ENCODE measurements at regions not wholly inside any gene's neighbourhood (a gene's known extent, or its start where the extent isn't known, plus 50 kb on each side); places are given as distances from the start of the nearest gene placed in this dataset.

DNA sequence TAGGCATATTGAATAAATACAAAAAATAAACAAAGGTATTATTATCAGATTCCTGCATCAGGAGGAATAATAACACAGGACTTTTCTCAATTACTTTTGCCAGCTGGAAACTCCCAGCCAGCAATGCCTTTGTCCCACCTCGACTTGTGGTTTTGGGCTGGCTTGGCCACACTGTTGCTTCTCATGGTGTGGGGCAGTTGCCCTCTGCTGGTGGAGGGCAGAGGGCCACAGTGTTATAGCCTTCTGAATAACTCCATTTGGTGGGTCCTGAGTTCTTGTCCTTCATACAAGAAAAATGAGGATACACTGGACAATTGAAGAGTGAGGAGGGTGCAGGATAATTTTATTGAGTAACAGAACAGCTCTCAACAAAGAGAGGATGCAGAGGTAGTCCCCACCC lies 1206.0 kb upstream of the ADGRL3 start:
- no peak overlapping the region for H3K4me3 ChIP-seq (ENCODE audit: low read depth, low read length)
- no peaks in the 10 kb centered on the region for H3K27me3 ChIP-seq (ENCODE audit: control insufficient read depth, insufficient read depth, low read length)
- no peaks in the 10 kb centered on the region for H3K9me3 ChIP-seq (ENCODE audit: control insufficient read depth, insufficient read depth, low read length)
- no peaks in the 10 kb centered on the region for H3K4me1 ChIP-seq (ENCODE audit: control insufficient read depth, insufficient read depth, low read length)
- no peak overlapping the region for H3K9ac ChIP-seq (ENCODE audit: low read depth, low read length)
- H3K36me3 ChIP-seq (ENCODE audit: control insufficient read depth, insufficient read depth, low read length), result no peaks in the 10 kb centered on the region

DNA sequence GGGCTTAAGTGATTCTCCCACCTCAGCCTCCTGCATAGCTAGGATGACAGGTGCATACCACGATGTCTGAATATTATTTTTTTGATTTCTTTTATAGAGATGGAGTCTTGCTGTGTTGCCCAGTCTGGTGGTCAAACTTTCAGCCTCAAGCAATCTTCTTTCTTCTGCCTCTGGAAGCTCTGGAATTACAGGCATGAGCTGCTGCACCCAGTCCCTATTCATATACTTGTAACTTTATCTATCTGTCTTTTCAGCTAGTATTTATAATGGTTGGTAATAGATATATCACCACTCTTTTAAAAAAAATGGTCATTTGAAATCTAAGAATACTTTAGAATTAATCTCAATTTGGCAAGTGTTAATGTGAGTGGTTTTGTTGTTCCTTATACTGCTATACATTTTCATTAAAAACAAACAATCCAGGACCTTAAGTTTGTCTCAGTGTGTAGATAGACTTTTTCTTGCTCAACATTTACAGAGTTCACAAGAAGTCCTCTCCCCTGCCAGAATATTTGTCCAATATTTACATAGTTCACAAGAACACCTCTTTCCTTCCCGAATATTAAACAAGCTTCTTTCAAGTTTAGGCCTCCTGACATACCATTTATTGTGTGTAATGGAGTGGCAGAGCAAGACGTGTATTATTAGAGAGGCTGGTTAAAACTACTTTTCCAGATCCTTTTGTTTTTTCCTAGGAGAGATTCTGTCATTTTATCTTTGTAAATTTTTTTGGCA lies 1197.4 kb upstream of the ADGRL3 start:
- no peak overlapping the region for H3K9ac ChIP-seq (ENCODE audit: low read depth, low read length)
- H3K27me3 ChIP-seq (ENCODE audit: control insufficient read depth, insufficient read depth, low read length), result no peaks in the 10 kb centered on the region
- H3K9me3 ChIP-seq (ENCODE audit: control insufficient read depth, insufficient read depth, low read length), result no peaks in the 10 kb centered on the region
- H3K4me3 ChIP-seq (ENCODE audit: low read depth, low read length), result no peak overlapping the region
- no peaks in the 10 kb centered on the region for H3K4me1 ChIP-seq (ENCODE audit: control insufficient read depth, insufficient read depth, low read length)
- no peaks in the 10 kb centered on the region for H3K36me3 ChIP-seq (ENCODE audit: control insufficient read depth, insufficient read depth, low read length)

DNA sequence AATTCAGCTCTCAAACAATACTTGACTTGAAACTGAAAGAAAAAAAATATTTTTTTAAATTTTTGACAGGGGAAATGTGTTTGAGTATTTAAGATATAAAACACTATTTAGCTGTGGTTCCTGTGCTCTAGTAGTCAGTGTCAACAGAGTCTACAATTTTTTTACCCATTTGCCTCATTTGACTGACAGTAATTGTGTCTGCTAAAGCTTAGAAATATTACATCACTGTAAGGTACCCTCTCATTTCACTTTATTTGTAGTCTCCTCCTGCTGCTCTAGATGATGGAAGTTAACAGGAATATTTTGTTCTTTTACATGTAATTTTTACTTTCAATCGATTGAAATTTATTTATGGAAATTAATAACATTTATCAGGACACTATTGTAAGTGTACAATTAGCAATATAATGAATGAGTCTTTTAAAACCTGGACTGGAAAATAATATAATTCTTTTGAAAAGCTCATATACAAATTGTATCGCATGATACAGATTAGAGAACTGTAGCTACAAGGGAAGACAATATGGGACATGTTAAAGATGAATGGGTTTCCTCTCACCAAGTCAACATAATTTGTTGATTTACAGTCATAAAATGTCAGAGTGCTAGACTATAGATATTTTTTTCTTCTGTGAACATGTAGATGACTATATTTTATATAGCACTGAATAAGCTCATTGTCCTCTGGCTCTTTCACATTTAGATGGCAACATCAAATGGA lies 1186.5 kb upstream of the ADGRL3 start:
- Histone ChIP-seq H3K9ac (ENCODE audit: low read depth, low read length) (no peak overlapping the region), H3K27me3 (ENCODE audit: control insufficient read depth, insufficient read depth, low read length) (no peaks in the 10 kb centered on the region), H3K4me3 (ENCODE audit: low read depth, low read length) (no peak overlapping the region), H3K9me3 (ENCODE audit: control insufficient read depth, insufficient read depth, low read length) (no peaks in the 10 kb centered on the region), H3K4me1 (ENCODE audit: control insufficient read depth, insufficient read depth, low read length) (no peaks in the 10 kb centered on the region), H3K36me3 (ENCODE audit: control insufficient read depth, insufficient read depth, low read length) (no peaks in the 10 kb centered on the region)

DNA sequence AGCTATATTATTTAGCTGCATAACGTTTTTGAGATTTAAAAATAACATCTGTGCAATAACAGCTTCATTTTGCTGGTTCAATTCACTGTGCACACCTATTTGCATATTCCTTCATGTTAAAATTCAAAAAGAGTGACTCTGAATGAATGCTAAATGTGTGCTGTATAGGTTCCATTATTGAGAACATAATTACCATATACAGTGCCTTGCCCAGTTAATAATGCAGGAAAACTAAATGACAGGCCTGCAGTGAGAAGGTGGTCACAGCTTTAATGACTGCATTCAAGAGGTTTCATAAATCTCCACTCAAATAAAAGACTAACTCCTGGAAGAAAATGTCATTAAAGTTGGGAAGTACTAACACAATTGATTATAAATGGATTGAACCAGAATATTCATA lies 1183.2 kb upstream of the ADGRL3 start:
- Histone ChIP-seq H3K9me3 (ENCODE audit: control insufficient read depth, insufficient read depth, low read length) (no peaks in the 10 kb centered on the region), H3K4me3 (ENCODE audit: low read depth, low read length) (no peak overlapping the region), H3K4me1 (ENCODE audit: control insufficient read depth, insufficient read depth, low read length) (no peaks in the 10 kb centered on the region), H3K36me3 (ENCODE audit: control insufficient read depth, insufficient read depth, low read length) (no peaks in the 10 kb centered on the region), H3K27me3 (ENCODE audit: control insufficient read depth, insufficient read depth, low read length) (no peaks in the 10 kb centered on the region), H3K9ac (ENCODE audit: low read depth, low read length) (no peak overlapping the region)

DNA sequence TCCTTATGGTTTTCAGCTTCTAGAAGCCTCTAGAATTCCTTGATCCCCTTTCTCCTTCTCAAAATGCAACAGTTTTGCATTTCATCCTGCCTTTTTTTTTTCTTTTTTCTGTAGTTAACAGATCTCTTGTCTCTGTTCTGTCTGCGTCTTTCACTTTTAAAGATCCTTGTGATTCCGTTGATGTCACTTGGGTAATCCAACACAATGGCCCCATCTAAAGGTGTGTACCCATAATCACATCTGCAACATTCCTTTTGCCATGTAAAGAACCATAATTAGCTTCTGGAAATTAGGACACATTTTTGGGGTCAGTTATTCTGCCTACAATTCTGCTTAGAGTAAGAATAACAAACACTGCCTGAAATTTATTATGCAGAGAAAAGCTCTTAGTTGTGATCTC lies 1180.9 kb upstream of the ADGRL3 start:
- Histone ChIP-seq H3K4me3 (ENCODE audit: low read depth, low read length) (no peak overlapping the region), H3K36me3 (ENCODE audit: control insufficient read depth, insufficient read depth, low read length) (no peaks in the 10 kb centered on the region), H3K9ac (ENCODE audit: low read depth, low read length) (no peak overlapping the region), H3K9me3 (ENCODE audit: control insufficient read depth, insufficient read depth, low read length) (no peaks in the 10 kb centered on the region), H3K4me1 (ENCODE audit: control insufficient read depth, insufficient read depth, low read length) (no peaks in the 10 kb centered on the region), H3K27me3 (ENCODE audit: control insufficient read depth, insufficient read depth, low read length) (no peaks in the 10 kb centered on the region)

DNA sequence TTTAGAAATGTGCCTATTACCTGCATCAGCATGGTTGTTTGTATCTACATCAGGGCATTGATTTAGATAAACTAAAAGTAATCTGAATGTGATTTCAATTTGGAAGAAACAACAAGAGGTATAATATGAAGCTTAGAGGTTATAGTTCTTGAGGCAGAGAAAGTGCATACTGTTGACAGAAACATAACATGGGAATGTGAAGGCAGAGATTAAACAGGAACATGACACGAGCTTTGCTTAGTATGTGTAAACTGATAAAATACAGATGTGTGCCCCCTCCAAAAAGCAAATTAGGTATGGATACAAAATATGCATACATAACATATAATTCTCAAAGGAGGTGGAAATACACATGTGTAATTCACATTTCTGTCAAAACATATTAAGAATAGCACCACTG lies 1180.2 kb upstream of the ADGRL3 start:
- H3K9ac ChIP-seq (ENCODE audit: low read depth, low read length), result no peak overlapping the region
- no peak overlapping the region for H3K4me3 ChIP-seq (ENCODE audit: low read depth, low read length)
- H3K4me1 ChIP-seq (ENCODE audit: control insufficient read depth, insufficient read depth, low read length), result no peaks in the 10 kb centered on the region
- H3K27me3 ChIP-seq (ENCODE audit: control insufficient read depth, insufficient read depth, low read length), result no peaks in the 10 kb centered on the region
- H3K36me3 ChIP-seq (ENCODE audit: control insufficient read depth, insufficient read depth, low read length), result no peaks in the 10 kb centered on the region
- no peaks in the 10 kb centered on the region for H3K9me3 ChIP-seq (ENCODE audit: control insufficient read depth, insufficient read depth, low read length)

DNA sequence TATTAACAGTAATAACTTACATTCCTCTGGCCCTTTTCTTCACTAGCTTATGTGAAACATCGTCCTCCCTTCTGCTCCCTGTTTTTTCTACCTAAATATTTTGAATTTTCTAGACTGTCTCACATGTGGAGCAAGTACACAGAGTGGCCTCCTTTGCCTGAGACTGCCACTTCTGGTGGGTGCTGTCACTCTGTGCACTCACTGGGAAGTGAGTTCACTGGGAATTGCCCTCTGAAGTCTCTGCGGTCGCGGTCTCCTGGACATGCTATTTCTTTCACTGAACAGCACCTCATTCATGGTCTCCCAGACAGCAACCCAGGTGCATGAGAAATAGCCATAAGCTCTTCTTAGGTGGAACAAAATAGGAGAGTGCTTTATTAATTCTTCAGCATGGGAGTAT lies 1179.7 kb upstream of the ADGRL3 start:
- Histone ChIP-seq H3K36me3 (ENCODE audit: control insufficient read depth, insufficient read depth, low read length) (no peaks in the 10 kb centered on the region), H3K4me3 (ENCODE audit: low read depth, low read length) (no peak overlapping the region), H3K27me3 (ENCODE audit: control insufficient read depth, insufficient read depth, low read length) (no peaks in the 10 kb centered on the region), H3K9me3 (ENCODE audit: control insufficient read depth, insufficient read depth, low read length) (no peaks in the 10 kb centered on the region), H3K4me1 (ENCODE audit: control insufficient read depth, insufficient read depth, low read length) (no peaks in the 10 kb centered on the region), H3K9ac (ENCODE audit: low read depth, low read length) (no peak overlapping the region)

DNA sequence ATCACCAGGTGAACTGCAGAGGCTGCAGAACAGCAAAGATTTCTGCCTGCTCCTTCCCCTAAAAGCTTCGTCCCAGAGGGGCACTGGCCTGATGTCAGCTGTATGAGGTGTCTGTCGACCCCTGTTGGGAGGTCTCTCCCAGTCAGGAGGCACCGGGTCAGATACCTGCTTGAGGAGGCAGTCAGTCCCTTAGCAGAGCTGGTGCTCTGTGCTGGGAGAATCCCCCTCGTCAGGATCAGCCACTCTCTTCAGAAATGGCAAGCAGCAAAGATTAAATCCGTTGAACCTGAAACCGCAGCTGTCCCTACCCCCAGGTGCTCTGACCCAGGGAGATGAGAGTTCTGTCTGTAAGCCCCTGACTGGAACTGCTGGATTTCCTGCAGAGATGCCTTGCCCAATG lies 1166.3 kb upstream of the ADGRL3 start:
- Histone ChIP-seq H3K4me3 (ENCODE audit: low read depth, low read length) (no peak overlapping the region), H3K9me3 (ENCODE audit: control insufficient read depth, insufficient read depth, low read length) (no peaks in the 10 kb centered on the region), H3K4me1 (ENCODE audit: control insufficient read depth, insufficient read depth, low read length) (no peaks in the 10 kb centered on the region), H3K9ac (ENCODE audit: low read depth, low read length) (no peak overlapping the region), H3K36me3 (ENCODE audit: control insufficient read depth, insufficient read depth, low read length) (no peaks in the 10 kb centered on the region), H3K27me3 (ENCODE audit: control insufficient read depth, insufficient read depth, low read length) (no peaks in the 10 kb centered on the region)

DNA sequence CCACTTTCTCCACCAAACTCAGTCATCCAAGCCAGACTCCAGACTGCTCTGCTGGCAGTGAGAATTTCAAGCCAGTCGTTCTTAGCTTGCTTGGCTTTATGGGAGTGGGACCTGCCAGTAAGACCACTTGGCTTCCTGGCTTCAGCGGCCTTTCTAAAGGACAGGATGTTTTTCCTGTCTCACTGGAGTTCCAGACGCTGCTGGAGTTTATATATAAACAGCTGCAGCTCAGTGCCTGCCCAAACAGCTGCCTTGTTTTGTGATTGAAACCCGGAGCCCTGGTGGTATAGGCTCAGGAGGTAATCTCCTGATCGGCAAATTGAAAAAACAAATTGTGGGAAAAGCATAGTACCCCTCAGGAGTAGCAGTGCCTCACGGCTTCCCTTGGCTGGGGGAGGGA lies 1165.8 kb upstream of the ADGRL3 start:
- Histone ChIP-seq H3K9me3 (ENCODE audit: control insufficient read depth, insufficient read depth, low read length) (no peaks in the 10 kb centered on the region), H3K4me3 (ENCODE audit: low read depth, low read length) (no peak overlapping the region), H3K4me1 (ENCODE audit: control insufficient read depth, insufficient read depth, low read length) (no peaks in the 10 kb centered on the region), H3K36me3 (ENCODE audit: control insufficient read depth, insufficient read depth, low read length) (no peaks in the 10 kb centered on the region), H3K9ac (ENCODE audit: low read depth, low read length) (no peak overlapping the region), H3K27me3 (ENCODE audit: control insufficient read depth, insufficient read depth, low read length) (no peaks in the 10 kb centered on the region)

DNA sequence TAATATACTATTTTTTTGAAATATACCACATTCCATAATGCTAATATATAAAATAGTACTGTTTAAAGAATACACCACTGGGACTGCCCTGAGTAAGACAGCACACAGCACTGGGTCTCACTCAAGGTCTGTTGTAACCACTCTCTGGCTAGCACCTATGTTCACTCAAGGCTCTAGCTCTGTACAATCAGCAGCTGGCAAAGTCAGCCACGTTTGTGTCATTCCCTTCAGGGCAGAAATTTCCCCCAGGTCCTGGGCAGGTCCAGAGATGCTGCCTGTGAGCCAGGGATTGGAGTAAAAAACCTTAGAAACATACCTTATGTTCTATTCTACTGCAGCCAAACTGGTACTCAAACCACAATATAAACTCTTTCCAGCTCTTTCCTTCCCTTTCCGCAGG lies 1160.2 kb upstream of the ADGRL3 start:
- H3K36me3 ChIP-seq (ENCODE audit: control insufficient read depth, insufficient read depth, low read length), result no peaks in the 10 kb centered on the region
- H3K9me3 ChIP-seq (ENCODE audit: control insufficient read depth, insufficient read depth, low read length), result no peaks in the 10 kb centered on the region
- no peak overlapping the region for H3K4me3 ChIP-seq (ENCODE audit: low read depth, low read length)
- H3K27me3 ChIP-seq (ENCODE audit: control insufficient read depth, insufficient read depth, low read length), result no peaks in the 10 kb centered on the region
- H3K4me1 ChIP-seq (ENCODE audit: control insufficient read depth, insufficient read depth, low read length), result no peaks in the 10 kb centered on the region
- H3K9ac ChIP-seq (ENCODE audit: low read depth, low read length), result no peak overlapping the region

DNA sequence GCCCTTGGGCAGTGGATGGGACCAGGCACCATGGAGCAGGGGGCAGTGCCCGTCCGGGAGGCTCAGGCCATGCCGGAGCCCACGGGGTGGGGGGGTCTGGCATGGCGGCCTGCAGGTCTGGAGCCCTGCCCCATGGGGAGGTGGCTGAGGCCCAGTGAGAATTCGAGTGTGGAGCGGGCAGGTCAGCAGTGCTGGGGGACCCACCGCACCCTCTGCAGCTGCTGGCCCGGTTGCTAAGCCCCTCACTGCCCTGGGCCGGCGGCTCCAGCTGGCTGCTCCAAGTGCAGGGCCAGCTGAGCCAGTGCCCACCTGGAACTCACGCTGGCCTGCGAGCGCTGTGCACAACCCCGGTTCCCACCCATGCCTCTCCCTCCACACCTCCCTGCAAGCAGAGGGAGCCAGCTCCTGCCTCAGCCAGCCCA lies 1157.9 kb upstream of the ADGRL3 start:
- Histone ChIP-seq H3K36me3 (ENCODE audit: control insufficient read depth, insufficient read depth, low read length) (no peaks in the 10 kb centered on the region), H3K27me3 (ENCODE audit: control insufficient read depth, insufficient read depth, low read length) (no peaks in the 10 kb centered on the region), H3K4me3 (ENCODE audit: low read depth, low read length) (no peak overlapping the region), H3K4me1 (ENCODE audit: control insufficient read depth, insufficient read depth, low read length) (no peaks in the 10 kb centered on the region), H3K9me3 (ENCODE audit: control insufficient read depth, insufficient read depth, low read length) (no peaks in the 10 kb centered on the region), H3K9ac (ENCODE audit: low read depth, low read length) (no peak overlapping the region)

DNA sequence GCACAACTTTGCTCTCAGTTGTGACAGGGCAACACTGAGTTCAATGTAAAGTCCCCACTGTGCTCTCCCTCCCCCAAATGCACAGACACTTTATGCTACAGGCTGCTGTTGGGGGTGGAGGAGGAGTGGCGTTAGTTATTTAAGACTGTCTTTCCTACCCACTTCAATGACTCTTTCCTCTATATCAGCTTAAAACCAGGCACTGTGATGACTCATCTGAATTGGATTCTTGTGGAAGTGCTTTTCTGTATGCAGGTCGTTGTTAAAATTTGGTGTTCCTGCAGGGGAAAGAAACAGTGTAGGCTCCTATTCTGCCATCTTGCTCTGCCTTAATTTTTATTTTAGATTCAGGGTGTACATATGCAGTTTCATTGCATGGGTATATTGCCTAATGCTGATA lies 1157.2 kb upstream of the ADGRL3 start:
- H3K9me3 ChIP-seq (ENCODE audit: control insufficient read depth, insufficient read depth, low read length), result no peaks in the 10 kb centered on the region
- no peak overlapping the region for H3K9ac ChIP-seq (ENCODE audit: low read depth, low read length)
- no peaks in the 10 kb centered on the region for H3K4me1 ChIP-seq (ENCODE audit: control insufficient read depth, insufficient read depth, low read length)
- H3K27me3 ChIP-seq (ENCODE audit: control insufficient read depth, insufficient read depth, low read length), result no peaks in the 10 kb centered on the region
- H3K4me3 ChIP-seq (ENCODE audit: low read depth, low read length), result no peak overlapping the region
- no peaks in the 10 kb centered on the region for H3K36me3 ChIP-seq (ENCODE audit: control insufficient read depth, insufficient read depth, low read length)

Data from iPS-15b (cell line).